HCT116 (cell line): ENCODE measurements at regions not wholly inside any gene's neighbourhood (a gene's known extent, or its start where the extent isn't known, plus 50 kb on each side); places are given as distances from the start of the nearest gene placed in this dataset.
"Not testable (repeated sequence)": the region's sequence is repeated elsewhere in the genome, so short reads cannot be mapped to it uniquely, and the experiment has no call there.

Experiments
- ATF3 ChIP-seq: IDR thresholded peaks from 2 replicates; pipeline ENCODE4 v1.6.1; 2012
- CBX3 ChIP-seq: IDR thresholded peaks from 2 replicates; pipeline ENCODE4 v1.6.1; 2012; ENCODE audit warnings: low read depth
- CTCF ChIP-seq, 3 experiments: fragments of 200-600 bp in 1 of 3; sonication (generic) in 1 of 3; IDR thresholded peaks in 2 of 3; conservative IDR thresholded peaks in 1 of 3; 2 replicates each; pipeline ENCODE4 v1.5.1; 2012 to 2017; ENCODE audit warnings: low read depth in 2 of 3, low read length in 2 of 3, antibody characterized with exemption in 1 of 3, borderline replicate concordance in 1 of 3, control low read depth in 1 of 3, mild to moderate bottlenecking in 1 of 3, mixed read lengths in 1 of 3, mixed run types in 1 of 3, moderate library complexity in 1 of 3; ENCODE audit not compliant: insufficient read depth in 1 of 3
- EGR1 ChIP-seq: IDR thresholded peaks from 2 replicates; pipeline ENCODE4 v1.6.1; 2012; ENCODE audit warnings: low read depth
- POLR2AphosphoS5 ChIP-seq: IDR thresholded peaks from 2 replicates; pipeline ENCODE4 v1.6.1; 2011; ENCODE audit warnings: mild to moderate bottlenecking, low read depth, low read length, moderate library complexity
- RAD21 ChIP-seq: IDR thresholded peaks from 2 replicates; pipeline ENCODE4 v1.6.1; 2012; ENCODE audit warnings: low read depth, mild to moderate bottlenecking

GRCh38 chrY:10999715-11000114 is 1472.0 kb downstream of the TSPY10 start:
- not testable (repeated sequence) for TF ChIP-seq CTCF (IDR thresholded peaks at IDR 0.05 in 2 of 3, conservative IDR thresholded peaks at IDR 0.05 in 1 of 3; ENCODE audit: borderline replicate concordance in 1 of 3, insufficient read depth in 1 of 3, low read depth in 2 of 3, low read length in 2 of 3); ATF3; POLR2AphosphoS5; RAD21; CBX3; EGR1
